ENCODE measurements at regions not wholly inside any gene's neighbourhood (a gene's known extent, or its start where the extent isn't known, plus 50 kb on each side); places are given as distances from the start of the nearest gene placed in this dataset.

DNA sequence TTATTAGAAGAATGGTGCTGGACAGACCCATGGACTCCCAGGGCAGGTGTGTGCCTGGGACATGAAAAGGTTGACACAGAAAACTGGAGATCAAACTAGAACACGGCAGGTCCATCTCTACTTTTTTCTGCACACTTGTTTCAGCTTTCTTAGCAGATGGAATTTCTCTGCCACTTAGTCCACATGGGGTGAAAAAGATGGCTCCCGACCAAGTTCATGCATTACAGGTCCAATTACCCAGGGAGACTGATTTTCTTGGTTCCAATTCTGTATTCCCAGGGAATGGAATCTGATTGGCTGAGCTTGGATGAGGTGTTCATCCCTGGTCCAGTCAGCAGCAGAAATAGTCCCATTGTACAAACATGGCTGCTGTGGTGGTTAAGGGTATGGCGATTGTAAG, 238.9 kb upstream of the SRRM4 start:
- no peak for DNase-seq (ENCODE audit: low read depth)
- TF ChIP-seq CTCF (IDR thresholded peaks at IDR 0.05; ENCODE audit: insufficient read depth, low read depth, low read length, missing control alignments): no peak

DNA sequence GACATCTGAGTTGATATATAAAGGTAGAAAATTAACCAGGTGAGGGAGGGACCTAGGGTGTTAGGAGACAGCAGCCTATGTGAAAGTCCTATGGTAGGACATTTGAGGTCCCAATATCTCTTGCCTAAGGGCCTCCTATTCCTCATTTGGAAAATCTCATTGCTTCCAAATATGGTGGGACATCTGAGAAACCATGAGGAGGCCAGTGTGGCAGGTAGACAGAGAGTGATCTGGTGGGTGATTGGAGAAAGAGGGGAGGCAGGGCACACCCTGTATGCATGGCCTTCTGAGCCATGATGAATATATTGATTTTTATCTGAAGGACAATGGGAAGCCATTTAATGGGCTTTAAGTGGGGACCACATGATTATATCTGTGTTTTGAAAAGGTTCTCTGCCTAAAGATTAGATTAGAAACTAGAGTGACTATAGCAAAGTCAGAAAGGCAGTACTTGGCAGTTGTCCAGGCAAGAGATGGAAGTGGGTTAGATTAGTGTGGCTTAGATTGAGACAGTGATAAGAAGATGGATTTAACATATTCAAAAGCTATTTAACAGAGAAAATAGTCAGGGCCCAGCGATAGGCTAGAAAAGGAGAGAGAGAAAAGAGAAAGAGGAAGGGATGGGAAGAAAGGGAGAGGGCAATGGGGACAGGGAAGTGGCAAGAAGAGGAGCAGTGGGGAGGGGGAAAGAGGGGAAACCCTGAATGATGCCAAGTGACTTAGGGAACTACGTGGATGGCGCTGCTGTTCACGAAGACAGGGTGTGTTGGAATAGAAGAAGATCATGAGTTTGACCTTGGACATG, 237.2 kb upstream of the SRRM4 start:
- DNase-seq (ENCODE audit: low read depth): no peak
- TF ChIP-seq CTCF (IDR thresholded peaks at IDR 0.05; ENCODE audit: insufficient read depth, low read depth, low read length, missing control alignments): no peak

More for the DNA sequence above, 238.9 kb upstream of the SRRM4 start:
- no peak overlapping the region for H3K4me3 ChIP-seq (ENCODE audit: low read depth, low read length)

DNA sequence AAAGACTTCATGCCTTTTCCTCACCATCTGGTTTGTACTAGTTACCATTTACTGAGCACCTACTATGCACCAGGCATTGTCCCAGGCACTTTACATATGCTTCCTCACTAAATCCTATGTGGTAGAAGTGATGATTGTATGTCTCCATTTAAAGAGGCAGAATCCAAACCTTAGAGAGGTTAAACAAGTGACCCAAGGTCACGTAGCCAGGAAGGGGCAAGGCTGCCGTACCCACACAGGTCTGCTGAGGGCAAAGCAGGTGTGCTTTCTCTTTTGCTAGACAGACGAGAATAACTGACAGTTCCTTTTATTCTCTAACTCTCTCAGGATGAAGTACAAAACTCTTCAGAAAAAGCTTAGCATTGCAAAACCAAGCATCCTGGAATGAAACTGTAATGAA, 235.2 kb upstream of the SRRM4 start:
- no peak for TF ChIP-seq CTCF (IDR thresholded peaks at IDR 0.05; ENCODE audit: insufficient read depth, low read depth, low read length, missing control alignments)
- H3K4me3 ChIP-seq (ENCODE audit: low read depth, low read length): no peak overlapping the region
- DNase-seq (ENCODE audit: low read depth): no peak

More for the DNA sequence above, 237.2 kb upstream of the SRRM4 start:
- H3K4me3 ChIP-seq (ENCODE audit: low read depth, low read length): no peak overlapping the region

DNA sequence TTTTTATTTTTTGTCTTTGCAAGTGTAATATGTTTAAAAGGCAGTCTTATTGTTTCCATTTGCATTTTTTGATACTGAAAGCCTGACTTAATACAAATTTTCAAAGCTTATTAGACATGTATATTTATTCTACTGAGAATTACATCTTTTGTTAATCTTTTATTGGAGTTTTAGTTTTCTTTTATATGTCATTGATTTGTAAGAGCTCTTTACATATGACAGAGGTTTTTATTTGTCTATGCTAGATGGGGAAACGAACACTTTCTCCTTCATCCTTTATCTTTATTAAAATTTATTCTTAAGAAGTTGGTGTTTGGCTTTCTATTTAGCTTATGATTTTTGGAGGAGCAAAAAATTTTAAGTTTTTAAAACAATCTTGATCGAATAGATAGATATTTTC, 234.4 kb upstream of the SRRM4 start:
- no peak for TF ChIP-seq CTCF (IDR thresholded peaks at IDR 0.05; ENCODE audit: insufficient read depth, low read depth, low read length, missing control alignments)
- DNase-seq (ENCODE audit: low read depth): no peak

GRCh38 chr12:118747771-118748170, 233.6 kb upstream of the SRRM4 start:
- H3K4me3 ChIP-seq (ENCODE audit: low read depth, low read length): no peak overlapping the region
- DNase-seq (ENCODE audit: low read depth): no peak
- no peak for TF ChIP-seq CTCF (IDR thresholded peaks at IDR 0.05; ENCODE audit: insufficient read depth, low read depth, low read length, missing control alignments)

More for the DNA sequence above, 234.4 kb upstream of the SRRM4 start:
- H3K4me3 ChIP-seq (ENCODE audit: low read depth, low read length): no peak overlapping the region

DNA sequence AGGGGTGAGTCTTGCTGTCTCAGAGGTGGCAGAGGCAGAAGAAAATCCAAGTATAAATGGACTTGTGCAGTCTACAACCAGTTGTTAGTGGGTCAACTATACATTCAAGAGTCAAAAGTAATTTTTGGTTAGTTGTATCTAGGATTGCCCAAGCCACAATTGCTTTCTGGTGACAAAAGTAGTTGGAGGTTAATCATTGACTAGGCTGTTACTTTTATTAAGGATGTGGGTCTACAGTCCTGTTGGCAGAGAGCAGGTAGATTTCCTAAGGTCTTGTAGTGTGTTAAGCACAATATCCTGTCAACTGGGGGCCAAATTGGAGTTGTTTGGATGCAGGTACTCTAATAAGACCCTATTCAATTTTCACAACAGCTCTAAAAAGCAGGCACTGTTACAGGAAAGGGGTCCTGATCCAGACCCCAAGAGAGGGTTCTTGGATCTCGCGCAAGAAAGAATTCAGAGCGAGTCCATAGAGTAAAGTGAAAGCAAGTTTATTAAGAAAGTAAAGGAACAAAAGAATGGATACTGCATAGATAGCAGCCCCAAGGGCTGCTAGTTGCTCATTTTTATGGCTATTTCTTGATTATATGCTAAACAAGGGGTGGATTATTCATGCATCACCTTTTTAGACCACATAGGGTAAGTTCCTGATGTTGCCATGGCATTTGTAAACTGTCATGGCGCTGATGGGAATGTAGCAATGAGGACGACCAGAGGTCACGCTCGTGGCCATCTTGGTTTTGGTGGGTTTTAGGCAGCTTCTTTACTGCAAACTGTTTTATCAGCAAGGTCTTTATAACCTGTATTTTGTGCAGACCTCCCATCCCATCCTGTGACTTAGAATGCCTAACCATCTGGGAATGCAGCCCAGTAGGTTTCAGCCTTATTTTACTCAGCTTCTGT, 232.6 kb upstream of the SRRM4 start:
- H3K4me3 ChIP-seq (ENCODE audit: low read depth, low read length): no peak overlapping the region
- DNase-seq (ENCODE audit: low read depth): no peak
- no peak for TF ChIP-seq CTCF (IDR thresholded peaks at IDR 0.05; ENCODE audit: insufficient read depth, low read depth, low read length, missing control alignments)

Data from GM12865 (cell line).